Gastrocnemius medialis (tissue), 4 donors: ENCODE measurements at regions not wholly inside any gene's neighbourhood (a gene's known extent, or its start where the extent isn't known, plus 50 kb on each side); places are given as distances from the start of the nearest gene placed in this dataset.

Experiments used
- ATAC-seq, 2 donors: fragments of 150-250 bp; one replicate each; pipeline ENCODE4 v1.9.1; 2016
- DNase-seq, 2 donors: peaks; one replicate each; pipeline ENCODE4 v3.0.0-alpha.2; 2019
- H3K27ac ChIP-seq, 4 donors: fragments of 200-600 bp; sonication (generic); 1 replicate in 1 of 4; 2 replicates in 3 of 4; pipeline ENCODE4 v1.5.1; 2016 to 2018; ENCODE audit warnings: mild to moderate bottlenecking in 2 of 4, moderate library complexity in 1 of 4
- H3K27me3 ChIP-seq, 3 donors: fragments of 200-600 bp; sonication (generic) in 2 of 3; 1 replicate in 1 of 3; 2 replicates in 2 of 3; pipeline versions ENCODE4 v1.5.1 to v1.6.0; 2016 to 2019; ENCODE audit warnings: mild to moderate bottlenecking in 1 of 3, moderate library complexity in 1 of 3
- H3K36me3 ChIP-seq, 2 donors: fragments of 200-600 bp; sonication (generic) in 1 of 2; one replicate each; pipeline ENCODE4 v1.5.1; 2017 to 2018
- H3K4me1 ChIP-seq, 2 donors: fragments of 200-600 bp; sonication (generic) in 1 of 2; one replicate each; pipeline ENCODE4 v1.5.1; 2016 to 2017; ENCODE audit warnings: mild to moderate bottlenecking in 2 of 2
- H3K4me3 ChIP-seq, 4 donors: fragments of 200-600 bp; sonication (generic) in 3 of 4; 1 replicate in 1 of 4; 2 replicates in 3 of 4; pipeline ENCODE4 v1.5.1; 2016 to 2019; ENCODE audit warnings: mild to moderate bottlenecking in 2 of 4
- H3K9me3 ChIP-seq, 3 donors: fragments of 200-600 bp; sonication (generic) in 2 of 3; 1 replicate in 1 of 3; 2 replicates in 2 of 3; pipeline ENCODE4 v1.5.1; 2016 to 2019
- CTCF ChIP-seq, 5 experiments: fragments of 450-650 bp in 3 of 5; fragments of 200-600 bp in 2 of 5; sonication (generic) in 2 of 5; IDR thresholded peaks in 4 of 5; conservative IDR thresholded peaks in 1 of 5; 1 replicate in 4 of 5; 2 replicates in 1 of 5; pipeline ENCODE4 v1.5.1; 2016 to 2019; ENCODE audit warnings: antibody characterized with exemption in 5 of 5, mild to moderate bottlenecking in 3 of 5, moderate library complexity in 3 of 5
- POLR2A ChIP-seq, 2 donors: fragments of 450-650 bp; IDR thresholded peaks; one replicate each; pipeline ENCODE4 v1.6.1; 2017; ENCODE audit warnings: antibody characterized with exemption in 2 of 2, mild to moderate bottlenecking in 2 of 2, moderate library complexity in 2 of 2
- in situ Hi-C, 4 donors: fragments of 200-750 bp; cut with MboI; loops; one replicate each; pipeline versions ENCODE4 v1.15.0 to v1.8.0; 2017; ENCODE audit warnings: low sequenced_read_pairs in 4 of 4
- intact Hi-C: fragments of 100-400 bp; cut with DNase I; formaldehyde crosslinking; loops from one replicate; pipeline ENCODE4 v1.15.1; 2023; ENCODE audit warnings: low total_unique reads

GRCh38 chr6:144697801-144698200 lies 412.7 kb downstream of the UTRN start:
- no peaks in the 10 kb centered on the region for H3K9me3 ChIP-seq
- no peak for ATAC-seq
- H3K4me1 ChIP-seq, result no peaks in the 10 kb centered on the region
- DNase-seq, result no peak
- peaks cover 0 to 3% of the 10 kb centered on the region in 2 donors for H3K36me3 ChIP-seq
- H3K27ac ChIP-seq, result no peak overlapping the region
- intact Hi-C loops (no loop called here), in situ Hi-C loops (no loop called here)
- H3K4me3 ChIP-seq, result no peak overlapping the region
- TF ChIP-seq CTCF (IDR thresholded peaks at IDR 0.05 in 4 of 5, conservative IDR thresholded peaks at IDR 0.05 in 1 of 5) (no peak), POLR2A (IDR thresholded peaks at IDR 0.05) (no peak)
- no peaks in the 10 kb centered on the region for H3K27me3 ChIP-seq

- intact Hi-C loops, result no loop called here
- TF ChIP-seq CTCF (IDR thresholded peaks at IDR 0.05 in 4 of 5, conservative IDR thresholded peaks at IDR 0.05 in 1 of 5) (no peak), POLR2A (IDR thresholded peaks at IDR 0.05) (no peak)
- ATAC-seq (no peak), DNase-seq (no peak)
- H3K36me3 ChIP-seq, result peaks cover 0 to 3% of the 10 kb centered on the region in 2 donors
- no peak overlapping the region for H3K4me3 ChIP-seq
- no peaks in the 10 kb centered on the region for H3K27me3 ChIP-seq
- in situ Hi-C loops, result no loop called here
- no peaks in the 10 kb centered on the region for H3K4me1 ChIP-seq
- no peak overlapping the region for H3K27ac ChIP-seq
- H3K9me3 ChIP-seq, result no peaks in the 10 kb centered on the region
Measured at GRCh38 chr6:144702781-144703180, 417.6 kb downstream of the UTRN start.

DNA sequence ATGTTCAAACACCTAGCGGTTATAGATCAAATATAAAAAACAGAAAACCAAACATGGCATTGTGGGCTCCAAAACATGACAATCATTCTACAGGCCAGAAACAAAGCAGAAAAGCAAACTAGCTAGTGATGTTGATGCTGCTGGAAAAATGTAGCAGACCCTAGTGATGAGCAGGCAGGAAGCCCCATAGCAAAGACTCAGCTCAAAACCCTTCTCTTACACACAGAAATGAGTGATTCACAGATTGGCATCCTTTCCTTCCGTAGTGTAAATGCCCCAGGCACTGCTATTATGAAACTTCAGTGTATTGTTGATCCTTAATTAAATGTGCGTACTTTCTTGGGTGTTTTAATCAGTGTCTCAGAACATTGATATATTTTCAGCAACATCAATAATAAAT lies 425.1 kb downstream of the UTRN start:
- TF ChIP-seq CTCF (IDR thresholded peaks at IDR 0.05 in 4 of 5, conservative IDR thresholded peaks at IDR 0.05 in 1 of 5), result no peak
- TF ChIP-seq POLR2A (IDR thresholded peaks at IDR 0.05), result no peak
- Histone ChIP-seq H3K4me1 (peaks cover 0 to 6% of the 10 kb centered on the region in 2 donors), H3K27me3 (no peaks in the 10 kb centered on the region), H3K27ac (no peak overlapping the region), H3K36me3 (no peaks in the 10 kb centered on the region), H3K9me3 (no peaks in the 10 kb centered on the region), H3K4me3 (no peak overlapping the region)
- intact Hi-C loops (no loop called here), in situ Hi-C loops (no loop called here)
- DNase-seq (no peak), ATAC-seq (no peak)

- H3K4me3 ChIP-seq, result no peak overlapping the region
- peaks cover 0 to 6% of the 10 kb centered on the region in 2 donors for H3K4me1 ChIP-seq
- TF ChIP-seq CTCF (IDR thresholded peaks at IDR 0.05 in 4 of 5, conservative IDR thresholded peaks at IDR 0.05 in 1 of 5) (no peak), POLR2A (IDR thresholded peaks at IDR 0.05) (no peak)
- no peak overlapping the region for H3K27ac ChIP-seq
- H3K27me3 ChIP-seq, result no peaks in the 10 kb centered on the region
- in situ Hi-C loops (no loop called here), intact Hi-C loops (no loop called here)
- no peaks in the 10 kb centered on the region for H3K9me3 ChIP-seq
- no peaks in the 10 kb centered on the region for H3K36me3 ChIP-seq
- ATAC-seq (no peak), DNase-seq (no peak)
Measured at GRCh38 chr6:144711661-144712060, 426.5 kb downstream of the UTRN start.

GRCh38 chr6:144712541-144712940 lies 427.4 kb downstream of the UTRN start:
- H3K27ac ChIP-seq, result no peak overlapping the region
- H3K4me1 ChIP-seq, result peaks cover 0 to 6% of the 10 kb centered on the region in 2 donors
- DNase-seq (no peak), ATAC-seq (no peak)
- TF ChIP-seq CTCF (IDR thresholded peaks at IDR 0.05 in 4 of 5, conservative IDR thresholded peaks at IDR 0.05 in 1 of 5) (no peak), POLR2A (IDR thresholded peaks at IDR 0.05) (no peak)
- in situ Hi-C loops (no loop called here), intact Hi-C loops (no loop called here)
- no peaks in the 10 kb centered on the region for H3K27me3 ChIP-seq
- H3K9me3 ChIP-seq, result no peaks in the 10 kb centered on the region
- H3K4me3 ChIP-seq, result no peak overlapping the region
- no peaks in the 10 kb centered on the region for H3K36me3 ChIP-seq
